SH-SY5Y (cell line): ENCODE measurements at regions not wholly inside any gene's neighbourhood (a gene's known extent, or its start where the extent isn't known, plus 50 kb on each side); places are given as distances from the start of the nearest gene placed in this dataset.

Experiments used
- GATA2 ChIP-seq: IDR thresholded peaks from 2 replicates; pipeline ENCODE4 v1.6.1; 2011; ENCODE audit warnings: mild to moderate bottlenecking, low read depth, low read length
- GATA3 ChIP-seq: IDR thresholded peaks from 2 replicates; pipeline ENCODE4 v1.6.1; 2011; ENCODE audit warnings: low read depth, mild to moderate bottlenecking, low read length, moderate library complexity

DNA sequence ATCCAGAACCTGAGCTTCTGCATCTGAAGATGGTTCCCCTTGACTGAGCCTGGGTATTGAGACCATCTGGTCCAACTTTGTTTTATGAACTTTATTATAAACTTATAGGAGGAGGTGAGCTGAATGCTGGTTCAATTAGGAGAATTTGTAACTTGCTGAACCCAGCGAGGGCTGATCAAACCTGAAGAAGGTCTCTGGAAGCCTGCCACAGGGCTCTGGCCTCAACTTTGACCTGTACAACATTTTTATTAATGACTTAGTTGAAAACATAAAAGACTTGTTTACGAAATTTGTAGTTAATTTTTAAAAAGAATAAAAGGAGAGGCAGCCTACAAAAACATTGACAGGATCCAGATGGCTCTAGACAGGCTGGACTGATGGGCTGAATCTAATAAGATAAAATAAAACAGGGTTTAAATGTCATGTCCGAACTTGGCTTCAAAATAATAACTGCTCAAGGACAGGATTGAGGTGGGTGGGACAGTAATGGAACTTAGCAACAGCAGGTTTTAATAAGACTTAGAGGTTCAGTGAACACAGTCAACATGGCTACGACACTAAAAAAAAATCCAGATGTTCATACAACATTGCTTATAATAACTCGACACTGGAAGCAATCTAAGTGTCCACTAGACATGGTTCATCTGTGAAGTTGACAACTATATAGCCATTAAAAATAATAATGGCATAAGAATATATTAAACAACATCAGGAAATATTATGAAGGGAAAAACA, 53.4 kb upstream of the GJB5 start:
- TF ChIP-seq GATA2 (no peak), GATA3 (no peak)
